Uterus (tissue), 3 donors: ENCODE measurements at regions not wholly inside any gene's neighbourhood (a gene's known extent, or its start where the extent isn't known, plus 50 kb on each side); places are given as distances from the start of the nearest gene placed in this dataset.

ENCODE experiments used
- DNase-seq, 2 donors: peaks; one replicate each; pipeline ENCODE4 v3.0.0-alpha.2; 2019 to 2020
- H3K27ac ChIP-seq, 2 donors: fragments of 200-600 bp; sonication (generic); 1 replicate in 1 of 2; 2 replicates in 1 of 2; pipeline ENCODE4 v1.5.1; 2016 to 2018
- H3K27me3 ChIP-seq, 2 donors: fragments of 200-600 bp; sonication (generic); one replicate each; pipeline ENCODE4 v1.5.1; 2018 to 2019; ENCODE audit warnings: control low read depth in 1 of 2
- H3K36me3 ChIP-seq, 2 donors: fragments of 200-600 bp; sonication (generic); one replicate each; pipeline ENCODE4 v1.5.1; 2019; ENCODE audit warnings: control low read depth in 1 of 2
- H3K4me1 ChIP-seq, 2 donors: fragments of 200-600 bp; sonication (generic); one replicate each; pipeline ENCODE4 v1.5.1; 2018 to 2019; ENCODE audit warnings: control low read depth in 1 of 2
- H3K4me3 ChIP-seq, 2 donors: fragments of 200-600 bp; sonication (generic); 1 replicate in 1 of 2; 2 replicates in 1 of 2; pipeline ENCODE4 v1.5.1; 2018 to 2019; ENCODE audit warnings: mild to moderate bottlenecking in 1 of 2
- H3K9me3 ChIP-seq, 2 donors: fragments of 200-600 bp; sonication (generic); one replicate each; pipeline ENCODE4 v1.5.1; 2019; ENCODE audit warnings: control low read depth in 1 of 2
- POLR2A ChIP-seq, 2 donors: fragments of 450-650 bp; IDR thresholded peaks; one replicate each; pipeline ENCODE4 v1.6.1; 2016; ENCODE audit warnings: antibody characterized with exemption in 2 of 2, mild to moderate bottlenecking in 1 of 2, moderate library complexity in 1 of 2
- intact Hi-C: fragments of 100-400 bp; cut with DNase I; formaldehyde crosslinking; loops from one replicate; pipeline ENCODE4 v1.15.1; 2023; ENCODE audit warnings: low total_unique reads
- TF ChIP-seq, protein P1 (sequence below), 4 experiments: fragments of 200-600 bp in 2 of 4; fragments of 450-650 bp in 2 of 4; sonication (generic) in 2 of 4; IDR thresholded peaks; one replicate each; pipeline ENCODE4 v1.5.1; 2016 to 2019; ENCODE audit warnings: antibody characterized with exemption in 4 of 4, mild to moderate bottlenecking in 2 of 4, moderate library complexity in 1 of 4
- donor health status: DM: yes; HTN: yes; CAD: no.

DNA sequence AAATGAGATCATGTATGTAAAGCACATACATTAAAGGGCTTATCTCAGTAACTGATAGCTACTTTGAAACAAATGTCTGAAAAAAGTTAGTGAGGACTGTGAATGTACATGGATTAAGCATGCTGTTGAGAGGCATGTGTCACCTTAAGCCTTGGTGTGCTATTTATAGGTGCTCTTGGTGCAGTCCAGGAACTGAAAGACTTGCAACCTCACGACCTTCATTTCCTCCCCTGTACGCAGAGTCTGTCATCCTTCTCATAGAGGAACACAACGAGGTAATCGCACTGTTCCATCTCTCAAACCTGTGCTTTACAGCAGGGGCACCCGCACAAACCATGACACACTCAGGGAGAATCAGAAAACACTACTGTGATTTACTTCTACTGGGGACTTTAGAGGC is 65.6 kb downstream of the UFM1 start:
- H3K4me1 ChIP-seq, result no peaks in the 10 kb centered on the region
- TF ChIP-seq POLR2A (IDR thresholded peaks at IDR 0.05), result no peak
- TF ChIP-seq, protein P1, sequence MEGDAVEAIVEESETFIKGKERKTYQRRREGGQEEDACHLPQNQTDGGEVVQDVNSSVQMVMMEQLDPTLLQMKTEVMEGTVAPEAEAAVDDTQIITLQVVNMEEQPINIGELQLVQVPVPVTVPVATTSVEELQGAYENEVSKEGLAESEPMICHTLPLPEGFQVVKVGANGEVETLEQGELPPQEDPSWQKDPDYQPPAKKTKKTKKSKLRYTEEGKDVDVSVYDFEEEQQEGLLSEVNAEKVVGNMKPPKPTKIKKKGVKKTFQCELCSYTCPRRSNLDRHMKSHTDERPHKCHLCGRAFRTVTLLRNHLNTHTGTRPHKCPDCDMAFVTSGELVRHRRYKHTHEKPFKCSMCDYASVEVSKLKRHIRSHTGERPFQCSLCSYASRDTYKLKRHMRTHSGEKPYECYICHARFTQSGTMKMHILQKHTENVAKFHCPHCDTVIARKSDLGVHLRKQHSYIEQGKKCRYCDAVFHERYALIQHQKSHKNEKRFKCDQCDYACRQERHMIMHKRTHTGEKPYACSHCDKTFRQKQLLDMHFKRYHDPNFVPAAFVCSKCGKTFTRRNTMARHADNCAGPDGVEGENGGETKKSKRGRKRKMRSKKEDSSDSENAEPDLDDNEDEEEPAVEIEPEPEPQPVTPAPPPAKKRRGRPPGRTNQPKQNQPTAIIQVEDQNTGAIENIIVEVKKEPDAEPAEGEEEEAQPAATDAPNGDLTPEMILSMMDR (IDR thresholded peaks at IDR 0.05), result no peak
- no peak for DNase-seq
- H3K36me3 ChIP-seq, result no peaks in the 10 kb centered on the region
- no peak overlapping the region for H3K4me3 ChIP-seq
- H3K27ac ChIP-seq, result no peak overlapping the region
- intact Hi-C loops, result no loop called here
- no peaks in the 10 kb centered on the region for H3K27me3 ChIP-seq
- no peaks in the 10 kb centered on the region for H3K9me3 ChIP-seq

DNA sequence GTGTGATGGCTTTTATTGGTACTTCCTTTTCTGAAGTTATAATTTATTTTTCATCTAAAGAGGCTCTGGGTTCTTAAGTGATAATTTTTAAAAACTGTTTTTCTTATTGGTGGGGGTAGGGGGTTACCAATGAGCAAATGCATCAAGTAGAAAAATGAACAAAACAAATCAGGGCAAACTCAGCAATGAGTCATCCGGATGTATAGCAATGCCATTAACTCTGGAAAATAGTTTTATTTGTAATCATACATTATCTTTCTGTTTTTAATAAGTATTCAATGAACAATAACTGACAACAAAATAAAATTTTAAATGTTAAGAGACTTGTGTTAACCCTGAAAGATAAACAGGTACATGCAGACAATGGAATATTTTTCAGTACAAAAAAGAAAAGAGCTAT is 67.6 kb downstream of the UFM1 start:
- no peaks in the 10 kb centered on the region for H3K27me3 ChIP-seq
- no peak overlapping the region for H3K4me3 ChIP-seq
- no peaks in the 10 kb centered on the region for H3K4me1 ChIP-seq
- no peaks in the 10 kb centered on the region for H3K36me3 ChIP-seq
- no peak overlapping the region for H3K27ac ChIP-seq
- intact Hi-C loops, result no loop called here
- H3K9me3 ChIP-seq, result no peaks in the 10 kb centered on the region
- no peak for TF ChIP-seq POLR2A (IDR thresholded peaks at IDR 0.05)
- TF ChIP-seq, protein P1 (IDR thresholded peaks at IDR 0.05), result no peak
- no peak for DNase-seq

DNA sequence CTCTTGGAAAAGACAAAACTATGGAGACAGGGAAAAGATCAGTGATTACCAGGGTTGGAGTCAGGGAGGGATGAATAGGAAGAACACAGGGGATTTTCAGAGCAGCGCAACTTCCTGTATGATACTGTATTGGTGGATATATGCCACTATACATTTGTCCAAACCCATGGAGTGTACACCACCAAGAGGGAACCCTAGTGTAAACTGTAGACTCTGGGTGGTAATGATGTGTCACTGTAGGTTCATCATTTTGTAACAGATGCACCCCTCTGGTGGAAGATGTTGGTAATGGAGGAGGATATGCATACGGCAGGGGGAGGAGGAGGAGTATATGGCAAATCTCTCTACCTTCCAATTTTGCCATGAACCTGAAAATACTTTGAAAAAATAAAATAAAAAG is 68.1 kb downstream of the UFM1 start:
- DNase-seq, result no peak
- H3K4me1 ChIP-seq, result no peaks in the 10 kb centered on the region
- no peak overlapping the region for H3K4me3 ChIP-seq
- H3K27ac ChIP-seq, result no peak overlapping the region
- no peaks in the 10 kb centered on the region for H3K9me3 ChIP-seq
- TF ChIP-seq, protein P1 (IDR thresholded peaks at IDR 0.05), result peak in 1 of 4 experiments; percentile 27
- no peak for TF ChIP-seq POLR2A (IDR thresholded peaks at IDR 0.05)
- H3K27me3 ChIP-seq, result no peaks in the 10 kb centered on the region
- intact Hi-C loops, result no loop called here
- no peaks in the 10 kb centered on the region for H3K36me3 ChIP-seq

DNA sequence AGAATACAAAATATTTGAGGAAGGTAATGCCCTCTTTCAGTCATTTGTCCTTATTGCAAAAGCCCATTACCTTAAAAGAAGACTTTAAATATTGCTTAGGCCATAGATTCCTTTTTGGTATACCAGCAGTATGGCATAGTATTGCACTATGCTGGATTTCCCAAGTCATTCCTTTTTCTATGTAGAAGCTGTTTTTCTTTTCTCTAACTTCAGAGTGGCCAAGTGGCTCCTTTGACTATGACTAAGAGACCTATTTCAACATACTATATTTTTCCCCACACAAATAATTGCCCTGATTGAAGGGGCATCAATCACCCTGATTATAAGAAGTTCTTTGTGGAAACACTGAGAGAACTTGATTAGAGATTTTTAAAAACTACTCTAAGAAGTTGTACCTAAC is 68.6 kb downstream of the UFM1 start:
- no peaks in the 10 kb centered on the region for H3K36me3 ChIP-seq
- intact Hi-C loops, result no loop called here
- no peaks in the 10 kb centered on the region for H3K4me1 ChIP-seq
- H3K4me3 ChIP-seq, result no peak overlapping the region
- no peak for TF ChIP-seq POLR2A (IDR thresholded peaks at IDR 0.05)
- TF ChIP-seq, protein P1 (IDR thresholded peaks at IDR 0.05), result no peak
- no peaks in the 10 kb centered on the region for H3K27me3 ChIP-seq
- H3K9me3 ChIP-seq, result no peaks in the 10 kb centered on the region
- H3K27ac ChIP-seq, result no peak overlapping the region
- DNase-seq, result no peak

DNA sequence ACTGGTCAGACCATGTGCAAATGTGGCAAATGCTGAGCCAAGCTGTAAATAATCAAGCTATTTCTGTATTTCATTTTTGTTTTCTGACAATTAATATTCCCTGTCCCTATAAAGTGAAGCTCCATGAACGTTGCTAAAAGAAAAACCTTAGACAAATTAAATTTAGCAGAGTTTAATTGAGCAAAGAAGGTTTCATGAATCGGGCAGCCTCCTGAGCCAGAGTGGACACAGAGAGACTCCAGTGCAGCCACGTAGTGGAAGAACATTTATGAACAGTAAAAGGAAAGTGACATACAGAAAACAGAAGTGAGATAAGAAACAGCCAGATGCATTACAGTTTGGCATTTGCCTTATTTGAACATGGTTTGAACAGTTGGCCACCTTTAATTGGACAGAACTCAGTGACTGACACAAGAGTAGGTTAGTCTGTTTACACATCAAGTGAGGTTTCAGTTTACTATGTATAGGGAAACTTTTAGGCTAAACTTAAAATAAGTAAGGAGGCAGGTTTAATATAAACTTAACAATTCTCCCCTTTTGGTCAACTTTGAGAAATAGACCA is 69.7 kb downstream of the UFM1 start:
- Histone ChIP-seq H3K36me3 (no peaks in the 10 kb centered on the region), H3K27ac (no peak overlapping the region), H3K27me3 (no peaks in the 10 kb centered on the region), H3K9me3 (no peaks in the 10 kb centered on the region), H3K4me3 (no peak overlapping the region), H3K4me1 (no peaks in the 10 kb centered on the region)
- intact Hi-C loops, result no loop called here
- TF ChIP-seq, protein P1 (IDR thresholded peaks at IDR 0.05), result no peak
- no peak for TF ChIP-seq POLR2A (IDR thresholded peaks at IDR 0.05)
- DNase-seq, result no peak
